Amniotic stem cell (primary cell): ENCODE measurements at regions not wholly inside any gene's neighbourhood (a gene's known extent, or its start where the extent isn't known, plus 50 kb on each side); places are given as distances from the start of the nearest gene placed in this dataset.

ENCODE experiments used
- DNase-seq: peaks from one replicate; lab custom pipeline; 2025; lab: John Stamatoyannopoulos, UW

- DNase-seq, result no peak
These were observed 159.7 kb downstream of the SERPINI1 start for GRCh38 chr3:167895178-167895577.

- no peak for DNase-seq
These were observed 156.7 kb downstream of the SERPINI1 start for GRCh38 chr3:167892205-167892604.

- DNase-seq, result no peak
These were observed 151.6 kb downstream of the SERPINI1 start for GRCh38 chr3:167887096-167887495.

- DNase-seq, result no peak
These were observed 151.2 kb downstream of the SERPINI1 start for GRCh38 chr3:167886690-167887089.

GRCh38 chr3:167885277-167885676, 149.8 kb downstream of the SERPINI1 start:
- no peak for DNase-seq

GRCh38 chr3:167884481-167884880, 149.0 kb downstream of the SERPINI1 start:
- no peak for DNase-seq

GRCh38 chr3:167883452-167883851, 147.9 kb downstream of the SERPINI1 start:
- DNase-seq, result no peak

GRCh38 chr3:167882057-167882667, 146.6 kb downstream of the SERPINI1 start:
- peak; percentile 47 for DNase-seq

GRCh38 chr3:167880183-167880582, 144.7 kb downstream of the SERPINI1 start:
- no peak for DNase-seq

- DNase-seq, result peak; percentile 21
These were observed 141.2 kb downstream of the SERPINI1 start for GRCh38 chr3:167876620-167877281.
